HFF-Myc (cell line): ENCODE measurements at regions not wholly inside any gene's neighbourhood (a gene's known extent, or its start where the extent isn't known, plus 50 kb on each side); places are given as distances from the start of the nearest gene placed in this dataset.
A peak's percentile ranks its signal among the peaks of the same experiment; 100 is the strongest.

Source experiments
- DNase-seq: peaks from one replicate; pipeline ENCODE4 v3.0.0-alpha.2; 2011; ENCODE audit warnings: low read depth; ENCODE audit errors: extremely low read depth
- H3K4me3 ChIP-seq: replicated peaks from 2 replicates; pipeline ENCODE4 v1.5.1; 2011; ENCODE audit warnings: low read depth, mild to moderate bottlenecking, control low read depth, low read length
- TF ChIP-seq, protein P1 (sequence below): IDR thresholded peaks from 2 replicates; pipeline ENCODE4 v1.5.1; 2012; ENCODE audit warnings: mild to moderate bottlenecking, low read depth, low read length, control low read depth; ENCODE audit errors: missing control alignments

DNA sequence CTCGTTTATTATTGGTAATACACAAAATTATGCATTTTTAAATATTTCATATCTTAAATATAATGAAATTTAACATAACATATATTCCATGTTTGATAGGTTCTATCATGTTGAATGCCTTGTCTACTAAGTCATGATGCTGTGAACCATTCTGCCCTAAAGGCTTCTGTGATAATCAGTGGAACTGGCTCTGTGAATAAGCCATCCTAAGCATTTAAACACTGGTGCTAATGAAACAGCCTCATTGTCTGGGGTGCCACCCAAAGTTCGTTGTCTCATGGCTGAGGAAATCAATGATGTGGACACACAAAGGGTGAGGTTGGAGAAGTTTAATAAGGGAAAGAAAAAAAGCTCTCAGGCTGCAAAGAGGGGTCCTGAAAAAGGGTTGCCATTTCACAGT lies 264.7 kb upstream of the ZRANB2 start:
- no peak overlapping the region for H3K4me3 ChIP-seq
- no peak for DNase-seq
- TF ChIP-seq, protein P1, sequence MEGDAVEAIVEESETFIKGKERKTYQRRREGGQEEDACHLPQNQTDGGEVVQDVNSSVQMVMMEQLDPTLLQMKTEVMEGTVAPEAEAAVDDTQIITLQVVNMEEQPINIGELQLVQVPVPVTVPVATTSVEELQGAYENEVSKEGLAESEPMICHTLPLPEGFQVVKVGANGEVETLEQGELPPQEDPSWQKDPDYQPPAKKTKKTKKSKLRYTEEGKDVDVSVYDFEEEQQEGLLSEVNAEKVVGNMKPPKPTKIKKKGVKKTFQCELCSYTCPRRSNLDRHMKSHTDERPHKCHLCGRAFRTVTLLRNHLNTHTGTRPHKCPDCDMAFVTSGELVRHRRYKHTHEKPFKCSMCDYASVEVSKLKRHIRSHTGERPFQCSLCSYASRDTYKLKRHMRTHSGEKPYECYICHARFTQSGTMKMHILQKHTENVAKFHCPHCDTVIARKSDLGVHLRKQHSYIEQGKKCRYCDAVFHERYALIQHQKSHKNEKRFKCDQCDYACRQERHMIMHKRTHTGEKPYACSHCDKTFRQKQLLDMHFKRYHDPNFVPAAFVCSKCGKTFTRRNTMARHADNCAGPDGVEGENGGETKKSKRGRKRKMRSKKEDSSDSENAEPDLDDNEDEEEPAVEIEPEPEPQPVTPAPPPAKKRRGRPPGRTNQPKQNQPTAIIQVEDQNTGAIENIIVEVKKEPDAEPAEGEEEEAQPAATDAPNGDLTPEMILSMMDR, result no peak

DNA sequence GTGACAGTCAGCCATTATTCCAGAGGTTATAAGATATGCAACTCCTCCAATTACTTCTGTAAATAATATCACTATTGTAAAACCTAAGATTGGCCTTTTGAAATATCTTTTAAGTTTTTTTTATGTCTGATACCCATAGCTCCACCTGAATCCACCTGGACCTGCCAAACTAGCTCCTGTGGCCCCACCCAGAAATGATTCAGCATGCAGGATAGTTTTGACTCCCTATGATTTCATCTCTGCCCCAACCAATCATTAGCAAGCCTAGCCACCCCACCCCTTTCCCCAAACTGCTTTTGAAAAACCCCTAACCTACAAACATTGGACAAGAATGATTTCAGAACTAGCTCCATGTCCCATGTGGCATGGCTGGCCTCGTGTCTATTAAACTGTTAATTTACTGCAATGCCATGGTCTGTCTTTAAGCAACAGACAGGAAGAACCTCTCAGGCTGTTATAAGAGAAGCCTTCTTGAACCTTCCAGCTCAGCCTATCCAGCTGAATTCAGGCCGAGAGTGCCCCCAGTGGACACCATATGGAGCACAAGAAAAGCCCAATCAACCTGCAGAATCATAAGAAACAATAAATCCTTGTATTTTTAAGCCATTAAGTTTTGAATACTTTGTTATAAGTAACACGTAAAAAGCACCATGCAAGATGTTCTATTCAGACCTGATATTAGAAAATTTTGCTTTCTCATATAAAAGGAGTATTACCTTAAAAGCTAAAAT lies 263.0 kb upstream of the ZRANB2 start:
- no peak for DNase-seq
- no peak overlapping the region for H3K4me3 ChIP-seq
- TF ChIP-seq, protein P1, result peak; percentile 40

DNA sequence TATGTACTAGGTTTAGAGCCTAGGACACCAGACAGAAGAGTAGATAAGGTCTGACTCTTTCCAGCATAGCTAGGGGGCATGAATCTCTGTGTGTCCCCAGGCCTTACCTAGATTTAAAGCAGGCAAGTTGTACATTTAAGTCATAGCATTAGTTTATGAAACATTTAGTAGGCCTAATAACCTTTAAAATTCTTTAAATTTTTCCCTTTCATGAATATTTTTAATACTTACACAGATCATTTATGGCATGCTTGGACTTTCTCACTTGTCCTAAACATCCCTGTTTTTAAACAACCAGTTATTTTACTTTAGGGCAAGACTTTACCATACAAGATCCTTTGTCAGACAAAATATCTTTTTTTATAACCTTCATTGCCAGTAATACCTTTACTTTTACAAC lies 258.4 kb upstream of the ZRANB2 start:
- no peak for DNase-seq
- TF ChIP-seq, protein P1, result no peak
- no peak overlapping the region for H3K4me3 ChIP-seq

DNA sequence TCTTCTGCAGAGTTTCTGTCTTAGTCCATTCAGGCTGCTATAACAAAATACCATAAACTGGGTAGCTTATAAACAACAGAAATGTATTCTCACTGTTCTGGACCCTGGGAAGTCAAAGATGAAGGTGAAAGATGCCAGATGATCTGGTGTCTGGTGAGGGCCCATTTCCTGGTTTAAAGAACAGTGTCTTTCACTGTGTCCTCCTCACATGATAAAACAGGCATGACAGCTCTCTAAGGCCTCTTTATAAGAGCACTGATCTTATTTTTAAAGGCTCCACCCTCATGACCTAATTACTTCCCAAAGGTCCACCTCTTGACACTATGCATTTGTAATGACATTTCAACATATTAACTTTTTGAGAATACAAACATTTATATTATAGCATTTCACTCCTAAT lies 250.2 kb upstream of the ZRANB2 start:
- H3K4me3 ChIP-seq, result no peak overlapping the region
- DNase-seq, result no peak
- TF ChIP-seq, protein P1, result no peak

DNA sequence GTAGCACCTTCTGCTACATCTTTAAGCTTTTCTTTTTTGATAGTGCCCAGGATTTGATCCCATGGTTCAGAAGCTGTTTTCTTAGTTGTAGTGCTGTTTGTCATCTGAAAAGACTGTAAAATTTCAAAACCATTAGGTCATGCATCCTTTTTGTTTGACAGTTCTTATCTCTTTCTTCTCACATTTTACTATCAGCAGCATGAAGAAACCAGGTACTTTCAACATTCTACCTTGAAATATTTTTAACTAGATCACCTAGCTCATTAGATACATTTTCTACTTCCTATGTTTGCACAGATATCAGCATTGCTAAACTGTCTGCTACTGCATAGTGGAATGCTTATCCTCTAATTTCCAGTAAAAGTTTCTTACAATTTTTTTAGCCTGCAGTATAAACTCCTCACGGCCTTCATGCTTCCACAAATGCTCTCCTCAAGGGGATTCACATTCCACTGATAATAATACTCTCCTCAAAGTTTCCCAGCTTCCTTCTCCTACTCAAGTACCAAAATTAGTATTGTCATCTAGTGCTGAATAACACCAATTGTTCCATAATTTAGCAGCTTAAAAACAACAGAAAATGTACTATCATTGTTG lies 243.9 kb upstream of the ZRANB2 start:
- H3K4me3 ChIP-seq, result no peak overlapping the region
- TF ChIP-seq, protein P1, result no peak
- no peak for DNase-seq

DNA sequence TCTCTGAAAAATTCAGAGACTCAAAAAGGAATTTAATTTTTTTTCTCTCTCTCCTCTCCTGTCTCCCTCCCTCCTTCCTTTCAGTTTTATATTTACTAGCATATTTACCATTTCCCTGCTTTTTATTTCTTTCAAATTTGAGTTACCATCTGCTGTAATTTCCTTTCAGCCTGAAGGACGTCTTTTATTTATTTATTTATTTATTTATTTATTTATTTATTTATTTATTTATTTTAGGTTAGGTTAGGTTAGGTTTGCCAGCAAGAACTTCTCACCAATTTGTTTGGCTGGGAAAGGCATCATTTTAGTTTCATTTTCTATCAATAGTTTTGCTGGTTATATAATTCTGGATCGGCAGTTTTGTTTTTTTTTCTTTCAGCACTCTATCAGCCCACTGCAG lies 231.7 kb upstream of the ZRANB2 start:
- DNase-seq, result no peak
- H3K4me3 ChIP-seq, result no peak overlapping the region
- TF ChIP-seq, protein P1, result no peak
